Ovary (tissue), 1 donor: ENCODE measurements at regions not wholly inside any gene's neighbourhood (a gene's known extent, or its start where the extent isn't known, plus 50 kb on each side); places are given as distances from the start of the nearest gene placed in this dataset.

ENCODE experiments used
- EP300 ChIP-seq: sonication (generic); formaldehyde crosslinking; IDR thresholded peaks from one replicate; pipeline ENCODE4 v1.6.1; 2017; ENCODE audit warnings: antibody characterized with exemption
- POLR2A ChIP-seq: fragments of 450-650 bp; IDR thresholded peaks from one replicate; pipeline ENCODE4 v1.6.1; 2017; ENCODE audit warnings: antibody characterized with exemption, mild to moderate bottlenecking, moderate library complexity

DNA sequence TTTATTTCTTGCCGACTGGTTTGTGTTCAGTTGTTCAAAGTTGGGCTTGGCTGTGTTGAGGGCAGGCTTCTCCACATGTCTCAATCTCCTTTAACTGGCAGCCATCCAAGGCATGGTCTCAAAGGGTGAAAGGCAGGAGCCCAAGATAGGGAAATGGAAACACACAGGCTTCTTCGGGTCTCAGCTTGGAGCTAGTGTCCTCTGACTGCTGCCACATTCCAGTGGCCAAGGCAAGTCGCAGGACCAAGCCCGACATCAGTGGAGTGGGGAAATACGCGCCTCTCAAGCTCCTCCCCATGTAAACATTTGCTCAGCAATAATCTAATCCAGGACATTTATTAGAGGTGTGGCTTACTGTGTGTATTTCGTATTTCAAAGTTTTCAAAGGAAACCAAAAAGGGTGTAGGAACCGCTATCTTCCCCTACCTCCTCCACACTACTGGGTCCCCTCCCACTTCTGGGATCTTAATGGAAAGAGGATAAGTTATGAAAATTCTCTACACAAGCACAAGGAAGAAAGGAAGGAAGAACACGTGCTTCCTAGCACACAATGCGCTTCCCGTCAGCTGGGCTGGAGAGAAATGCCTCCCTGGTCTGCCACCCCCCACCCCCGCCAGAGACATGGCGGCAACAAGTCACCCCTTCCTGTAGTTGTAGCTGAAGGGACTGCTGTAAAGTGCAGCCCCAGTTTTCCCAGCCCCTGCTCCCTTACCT lies 181.7 kb downstream of the FAM43A start:
- no peak for TF ChIP-seq EP300
- TF ChIP-seq POLR2A, result no peak
